ENCODE measurements at regions not wholly inside any gene's neighbourhood (a gene's known extent, or its start where the extent isn't known, plus 50 kb on each side); places are given as distances from the start of the nearest gene placed in this dataset.

DNA sequence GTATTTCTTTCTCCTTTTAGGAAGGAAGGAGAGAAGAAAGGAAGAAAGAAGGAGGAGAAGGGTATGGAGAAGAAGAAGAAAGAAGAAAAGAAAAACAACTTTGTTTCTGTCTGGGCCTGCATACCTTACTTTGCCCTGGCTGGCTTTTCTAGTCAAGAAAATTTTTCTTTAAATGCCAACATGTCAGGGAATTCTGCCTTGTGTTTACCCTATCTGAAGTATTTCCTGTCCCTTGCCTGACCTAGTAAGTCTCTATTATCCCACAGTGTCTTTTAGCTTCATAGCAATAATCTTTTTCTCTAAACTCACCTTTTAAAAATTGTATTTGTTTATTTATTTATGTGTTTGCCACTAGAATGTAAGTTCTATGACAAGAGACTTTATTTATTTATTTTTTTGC, 1864.1 kb downstream of the EFNA5 start:
- TF ChIP-seq OSR1 (CRISPR knock-in tag; IDR thresholded peaks at IDR 0.05) (no peak), ZFP3 (CRISPR knock-in tag; IDR thresholded peaks at IDR 0.05) (no peak), RARB (CRISPR knock-in tag; IDR thresholded peaks at IDR 0.05) (no peak), ESRRG (CRISPR knock-in tag; IDR thresholded peaks at IDR 0.05) (no peak), PATZ1 (CRISPR knock-in tag; IDR thresholded peaks at IDR 0.05; ENCODE audit: borderline replicate concordance) (no peak)
